GM19351 (cell line): ENCODE measurements at regions not wholly inside any gene's neighbourhood (a gene's known extent, or its start where the extent isn't known, plus 50 kb on each side); places are given as distances from the start of the nearest gene placed in this dataset.

Source experiments
- ATAC-seq: cut with Tn5 transposase; IDR thresholded peaks from one replicate; pipeline ENCODE4 v1.9.1; 2021; ENCODE audit warnings: mild to moderate bottlenecking, moderate library complexity; ENCODE audit not compliant: unreplicated experiment

- ATAC-seq: no peak
Observed at GRCh38 chr2:57855212-57855611, 191.4 kb upstream of the VRK2 start.

DNA sequence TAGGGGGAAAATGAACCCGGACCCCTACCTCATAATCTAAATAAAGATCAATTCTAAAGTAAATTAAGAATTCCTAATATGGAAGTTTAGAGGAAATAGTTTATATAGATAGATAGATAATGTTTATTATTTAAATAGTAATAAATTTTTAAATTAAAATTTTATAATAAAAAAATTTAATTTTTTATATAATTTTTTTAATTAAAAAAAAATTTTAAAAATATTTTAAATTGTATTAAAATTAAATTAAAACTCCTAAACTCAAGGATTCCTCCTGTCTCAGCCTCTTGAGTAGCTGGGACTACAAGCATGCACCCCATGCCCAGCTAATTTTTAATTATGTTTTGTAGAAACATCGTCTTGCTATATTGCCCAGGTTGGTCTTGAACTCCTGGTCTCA is 186.9 kb upstream of the VRK2 start:
- no peak for ATAC-seq

- no peak for ATAC-seq
Observed at GRCh38 chr2:57862153-57862552, 184.5 kb upstream of the VRK2 start.

DNA sequence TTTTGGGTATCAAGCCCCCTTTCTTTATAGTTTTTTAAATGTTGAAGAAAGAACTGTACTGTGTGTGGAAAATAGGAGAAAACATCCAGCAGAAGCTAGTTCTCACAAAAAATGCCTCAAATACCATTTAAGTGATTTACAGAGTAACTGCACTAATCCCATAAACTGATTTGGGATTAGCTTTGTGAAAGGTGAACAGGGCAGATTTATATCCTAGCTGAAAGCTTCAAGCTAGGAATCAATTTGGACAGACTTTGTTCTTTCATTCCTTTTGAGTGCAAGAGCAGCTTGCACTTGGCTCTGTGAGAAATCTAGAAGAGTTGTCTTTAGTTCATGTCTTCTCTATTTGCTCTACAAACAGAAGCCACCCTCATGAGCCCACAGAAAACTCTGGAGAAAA is 183.9 kb upstream of the VRK2 start:
- no peak for ATAC-seq

- no peak for ATAC-seq
Observed at GRCh38 chr2:57864926-57865325, 181.7 kb upstream of the VRK2 start.

GRCh38 chr2:57867730-57868129 is 178.9 kb upstream of the VRK2 start:
- no peak for ATAC-seq

DNA sequence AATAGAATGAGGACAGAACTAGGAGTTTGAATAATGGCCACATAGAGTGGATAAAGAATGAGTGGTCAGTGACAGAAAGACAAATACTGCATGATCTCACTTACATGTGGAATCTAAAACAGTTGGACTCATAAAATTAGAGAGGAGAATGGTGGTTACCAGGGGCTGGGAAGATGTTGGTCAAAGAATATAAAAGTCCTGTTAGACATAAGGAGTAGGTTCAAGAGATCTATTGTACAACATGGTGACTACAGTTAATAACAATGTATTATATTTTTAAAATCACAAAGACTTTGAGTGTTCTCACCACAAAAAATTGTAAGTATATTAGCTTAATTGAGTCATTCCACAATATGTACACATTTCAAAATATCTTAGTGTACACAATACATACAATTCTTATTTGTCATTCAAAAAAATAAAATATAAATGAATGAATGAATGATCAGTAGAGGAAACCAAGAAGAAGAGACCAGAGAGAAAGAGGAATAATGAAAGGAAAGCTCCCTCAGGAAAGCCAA is 177.9 kb upstream of the VRK2 start:
- ATAC-seq: no peak

GRCh38 chr2:57869758-57870344 is 176.8 kb upstream of the VRK2 start:
- ATAC-seq: no peak

- ATAC-seq: peak; percentile 70
Observed at GRCh38 chr2:57876313-57876712, 170.3 kb upstream of the VRK2 start.

DNA sequence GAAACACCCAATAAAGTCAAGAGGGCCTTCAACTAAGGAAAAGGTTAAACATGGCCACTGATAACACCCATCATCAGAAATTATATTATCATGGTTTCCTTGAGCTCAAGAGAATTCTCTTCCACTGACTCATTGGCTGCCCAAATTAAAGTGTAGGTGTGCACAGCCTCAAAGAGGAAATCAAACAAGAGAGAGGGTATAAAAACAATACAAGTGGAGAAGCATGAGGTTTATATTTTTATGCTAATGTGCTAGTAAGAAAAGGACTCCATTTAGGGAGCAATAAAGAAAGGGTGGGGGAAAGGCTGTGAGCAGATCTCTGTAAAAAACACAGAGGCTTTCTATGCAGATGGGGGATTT is 168.8 kb upstream of the VRK2 start:
- no peak for ATAC-seq

GRCh38 chr2:57878171-57878865 is 168.3 kb upstream of the VRK2 start:
- no peak for ATAC-seq

DNA sequence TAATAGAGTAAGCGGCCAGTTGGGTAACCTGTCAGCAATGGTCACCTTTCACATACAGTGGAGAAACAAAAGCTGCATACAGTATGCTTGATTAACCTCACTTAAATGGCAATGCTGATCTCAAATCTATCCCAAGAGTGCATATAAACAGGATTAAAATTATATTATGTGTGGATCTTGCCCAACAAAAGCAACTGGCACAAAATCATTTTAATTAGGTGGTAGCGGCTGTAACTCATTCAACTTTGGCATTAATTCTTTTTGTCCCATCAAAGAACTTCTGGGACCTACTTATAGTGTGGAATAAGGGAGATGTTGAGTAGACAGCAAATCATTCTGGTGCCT is 167.8 kb upstream of the VRK2 start:
- no peak for ATAC-seq

DNA sequence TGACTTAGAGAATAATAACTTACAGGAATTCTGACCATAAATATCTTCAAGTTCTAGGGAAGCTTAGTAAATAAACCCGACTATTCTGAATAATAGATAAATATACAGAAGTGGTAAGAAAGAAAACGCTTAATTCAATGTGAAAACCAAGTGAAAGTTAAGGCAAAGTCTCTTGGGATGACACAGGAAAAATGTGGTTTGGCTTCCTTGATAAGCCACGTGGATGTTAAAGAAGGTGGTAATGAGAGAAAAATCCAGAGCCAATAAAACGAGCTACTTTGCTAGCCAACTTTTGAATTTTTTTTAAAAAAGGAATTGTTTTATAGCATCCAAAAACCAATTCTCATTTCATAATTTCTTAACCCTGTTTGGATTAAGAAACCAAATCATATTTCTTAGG is 166.2 kb upstream of the VRK2 start:
- ATAC-seq: no peak

- ATAC-seq: no peak
Observed at GRCh38 chr2:57880967-57881366, 165.6 kb upstream of the VRK2 start.

- ATAC-seq: no peak
Observed at GRCh38 chr2:57881998-57882888, 164.4 kb upstream of the VRK2 start.

- ATAC-seq: no peak
Observed at GRCh38 chr2:57882895-57883515, 163.6 kb upstream of the VRK2 start.

DNA sequence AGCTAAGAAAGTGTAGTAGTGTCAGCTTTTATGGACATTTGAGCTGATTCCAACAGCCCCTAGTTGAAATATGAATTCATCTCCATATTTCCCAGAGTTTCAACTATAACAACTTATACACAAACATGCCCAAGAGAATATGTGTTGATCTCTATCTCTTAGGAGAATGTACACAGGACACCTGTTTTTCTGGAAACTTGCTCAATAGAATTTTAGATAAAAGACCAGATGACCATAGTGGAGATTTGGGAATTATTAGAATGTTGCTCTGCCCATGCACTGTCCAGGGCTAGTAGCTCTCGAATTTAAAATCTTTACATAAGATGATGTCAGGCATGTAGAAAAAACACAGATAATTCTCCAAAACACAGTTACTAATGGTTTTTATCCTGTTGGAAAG is 162.3 kb upstream of the VRK2 start:
- ATAC-seq: no peak

GRCh38 chr2:57885742-57886141 is 160.9 kb upstream of the VRK2 start:
- ATAC-seq: no peak

GRCh38 chr2:57886161-57886786 is 160.3 kb upstream of the VRK2 start:
- no peak for ATAC-seq

GRCh38 chr2:57888463-57888862 is 158.1 kb upstream of the VRK2 start:
- no peak for ATAC-seq

DNA sequence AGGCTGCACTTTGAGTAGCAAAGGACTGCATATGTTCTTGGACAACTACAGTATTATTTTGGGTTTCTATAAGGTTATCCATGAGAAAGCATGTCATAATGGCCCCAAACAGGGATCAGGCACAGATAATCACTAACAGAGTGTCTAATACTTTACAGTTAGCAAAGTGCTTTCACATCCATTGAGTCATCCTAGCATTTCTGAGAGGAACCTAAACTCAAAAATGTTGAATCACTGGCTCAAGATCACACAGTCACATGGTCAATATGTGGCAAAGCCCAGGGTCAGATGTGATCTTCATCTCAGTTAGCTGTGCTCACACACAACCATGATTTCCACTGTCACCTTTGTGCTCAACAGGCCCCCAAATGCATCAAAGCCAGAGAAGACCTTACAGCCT is 156.1 kb upstream of the VRK2 start:
- ATAC-seq: peak; percentile 40
